Tibial artery (tissue), 4 donors: ENCODE measurements at regions not wholly inside any gene's neighbourhood (a gene's known extent, or its start where the extent isn't known, plus 50 kb on each side); places are given as distances from the start of the nearest gene placed in this dataset.

ENCODE experiments used
- DNase-seq, 2 donors: peaks; one replicate each; pipeline ENCODE4 v3.0.0-alpha.2; 2019
- H3K27ac ChIP-seq, 2 donors: fragments of 200-600 bp; sonication (generic) in 1 of 2; 1 replicate in 1 of 2; 2 replicates in 1 of 2; pipeline ENCODE4 v1.5.1; 2018 to 2019; ENCODE audit warnings: mild to moderate bottlenecking in 1 of 2
- H3K27me3 ChIP-seq, 2 donors: fragments of 200-600 bp; sonication (generic) in 1 of 2; one replicate each; pipeline versions ENCODE4 v1.5.1 to v1.6.0; 2016 to 2019
- H3K36me3 ChIP-seq, 3 donors: fragments of 200-600 bp; sonication (generic) in 2 of 3; one replicate each; pipeline ENCODE4 v1.5.1; 2016 to 2019; ENCODE audit warnings: mild to moderate bottlenecking in 2 of 3
- H3K4me1 ChIP-seq, 4 donors: fragments of 200-600 bp; sonication (generic) in 2 of 4; 1 replicate in 3 of 4; 2 replicates in 1 of 4; pipeline ENCODE4 v1.5.1; 2016 to 2019
- H3K4me3 ChIP-seq, 2 donors: fragments of 200-600 bp; sonication (generic) in 1 of 2; 1 replicate in 1 of 2; 2 replicates in 1 of 2; pipeline ENCODE4 v1.5.1; 2018 to 2019; ENCODE audit warnings: mild to moderate bottlenecking in 2 of 2
- H3K9me3 ChIP-seq, 3 donors: fragments of 200-600 bp; sonication (generic) in 1 of 3; one replicate each; pipeline ENCODE4 v1.5.1; 2016 to 2019
- intact Hi-C: fragments of 100-400 bp; cut with DNase I; formaldehyde crosslinking; loops from one replicate; pipeline ENCODE4 v1.15.0; 2023; ENCODE audit warnings: low total_unique reads
- TF ChIP-seq, protein P1 (sequence below), 2 experiments: fragments of 200-600 bp in 1 of 2; fragments of 450-650 bp in 1 of 2; IDR thresholded peaks; one replicate each; pipeline ENCODE4 v1.5.1; 2017 to 2019; ENCODE audit warnings: antibody characterized with exemption in 2 of 2, mild to moderate bottlenecking in 1 of 2, moderate library complexity in 1 of 2

DNA sequence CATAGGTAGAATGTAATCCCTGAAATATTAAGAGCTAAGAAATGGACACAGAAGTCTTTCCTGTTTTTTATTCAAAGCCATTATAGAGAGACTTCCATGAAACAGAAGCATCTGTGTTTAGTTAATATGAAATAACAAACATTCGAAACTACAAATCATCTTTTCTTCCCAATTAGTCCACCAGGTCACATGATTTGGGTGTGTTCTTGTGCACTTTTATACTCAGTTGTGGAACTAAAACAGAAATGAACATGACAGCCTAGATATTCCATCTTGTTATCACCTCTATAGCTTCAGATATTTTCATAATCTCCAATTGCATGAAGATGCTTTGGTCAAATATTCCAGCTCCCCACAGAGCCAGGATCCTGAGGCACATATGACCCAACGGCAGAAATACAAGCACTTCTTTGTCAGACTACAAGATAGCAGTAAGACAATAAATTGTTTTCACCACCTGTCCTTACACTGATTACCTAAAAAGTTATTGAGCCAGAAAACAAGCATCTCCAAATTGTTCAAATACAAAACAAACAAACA lies 116.8 kb upstream of the BEND6 start:
- Histone ChIP-seq H3K27me3 (no peaks in the 10 kb centered on the region), H3K9me3 (no peaks in the 10 kb centered on the region), H3K4me3 (no peak overlapping the region), H3K36me3 (no peaks in the 10 kb centered on the region), H3K27ac (no peak overlapping the region), H3K4me1 (peaks cover 0 to 58% (median 4%) of the 10 kb centered on the region in 4 donors)
- TF ChIP-seq, protein P1, sequence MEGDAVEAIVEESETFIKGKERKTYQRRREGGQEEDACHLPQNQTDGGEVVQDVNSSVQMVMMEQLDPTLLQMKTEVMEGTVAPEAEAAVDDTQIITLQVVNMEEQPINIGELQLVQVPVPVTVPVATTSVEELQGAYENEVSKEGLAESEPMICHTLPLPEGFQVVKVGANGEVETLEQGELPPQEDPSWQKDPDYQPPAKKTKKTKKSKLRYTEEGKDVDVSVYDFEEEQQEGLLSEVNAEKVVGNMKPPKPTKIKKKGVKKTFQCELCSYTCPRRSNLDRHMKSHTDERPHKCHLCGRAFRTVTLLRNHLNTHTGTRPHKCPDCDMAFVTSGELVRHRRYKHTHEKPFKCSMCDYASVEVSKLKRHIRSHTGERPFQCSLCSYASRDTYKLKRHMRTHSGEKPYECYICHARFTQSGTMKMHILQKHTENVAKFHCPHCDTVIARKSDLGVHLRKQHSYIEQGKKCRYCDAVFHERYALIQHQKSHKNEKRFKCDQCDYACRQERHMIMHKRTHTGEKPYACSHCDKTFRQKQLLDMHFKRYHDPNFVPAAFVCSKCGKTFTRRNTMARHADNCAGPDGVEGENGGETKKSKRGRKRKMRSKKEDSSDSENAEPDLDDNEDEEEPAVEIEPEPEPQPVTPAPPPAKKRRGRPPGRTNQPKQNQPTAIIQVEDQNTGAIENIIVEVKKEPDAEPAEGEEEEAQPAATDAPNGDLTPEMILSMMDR (IDR thresholded peaks at IDR 0.05) = no peak
- intact Hi-C loops = no loop called here
- DNase-seq = no peak

DNA sequence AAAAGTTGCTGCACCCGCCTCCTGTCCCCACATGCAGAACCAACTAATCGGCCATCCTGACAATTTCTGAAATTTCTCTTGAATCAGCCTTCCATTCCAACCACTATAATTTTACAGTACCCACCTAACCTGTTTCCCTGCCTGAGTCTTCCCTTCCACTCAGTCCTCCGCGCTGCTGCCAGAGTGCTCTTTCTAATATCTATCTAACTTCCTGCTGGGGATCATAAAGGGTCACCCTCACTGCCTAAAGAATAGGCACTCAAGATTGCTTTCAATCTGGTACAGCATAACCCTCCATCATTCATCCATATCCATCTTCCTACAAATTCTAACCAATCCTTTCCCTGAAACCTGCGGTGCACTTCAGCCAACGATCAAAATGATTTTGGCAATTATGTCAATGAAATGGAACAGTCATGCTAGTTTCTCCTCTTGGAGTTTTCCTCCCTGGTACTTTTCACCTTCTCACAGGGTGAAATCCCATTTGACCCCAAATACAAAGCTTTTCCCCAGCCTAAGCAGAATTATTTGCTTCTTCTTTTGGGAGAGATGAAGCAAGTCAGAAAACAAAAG lies 117.5 kb upstream of the BEND6 start:
- peaks cover 0 to 63% (median 4%) of the 10 kb centered on the region in 4 donors for H3K4me1 ChIP-seq
- no peaks in the 10 kb centered on the region for H3K27me3 ChIP-seq
- intact Hi-C loops = no loop called here
- no peaks in the 10 kb centered on the region for H3K36me3 ChIP-seq
- TF ChIP-seq, protein P1 (IDR thresholded peaks at IDR 0.05) = no peak
- H3K9me3 ChIP-seq = no peaks in the 10 kb centered on the region
- no peak overlapping the region for H3K4me3 ChIP-seq
- H3K27ac ChIP-seq = no peak overlapping the region
- DNase-seq = no peak

DNA sequence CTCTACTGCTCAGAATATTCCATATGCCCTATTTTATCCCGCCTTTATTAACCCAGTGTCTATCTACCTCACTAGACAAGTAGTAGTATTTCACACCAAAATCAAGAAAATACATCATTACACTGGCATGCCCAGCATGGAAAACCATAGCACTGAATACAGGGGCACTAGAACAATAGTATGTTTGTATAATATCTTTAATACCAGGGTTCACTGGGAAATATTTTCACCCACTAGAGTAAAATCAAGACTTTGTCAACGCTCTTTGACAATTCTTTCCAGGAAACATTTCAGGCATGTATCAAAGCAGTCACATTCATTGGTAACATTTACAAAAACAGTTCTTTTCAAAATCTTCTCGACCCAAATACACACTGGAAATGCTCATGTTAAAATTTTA lies 119.3 kb upstream of the BEND6 start:
- H3K27ac ChIP-seq = no peak overlapping the region
- no peaks in the 10 kb centered on the region for H3K36me3 ChIP-seq

DNA sequence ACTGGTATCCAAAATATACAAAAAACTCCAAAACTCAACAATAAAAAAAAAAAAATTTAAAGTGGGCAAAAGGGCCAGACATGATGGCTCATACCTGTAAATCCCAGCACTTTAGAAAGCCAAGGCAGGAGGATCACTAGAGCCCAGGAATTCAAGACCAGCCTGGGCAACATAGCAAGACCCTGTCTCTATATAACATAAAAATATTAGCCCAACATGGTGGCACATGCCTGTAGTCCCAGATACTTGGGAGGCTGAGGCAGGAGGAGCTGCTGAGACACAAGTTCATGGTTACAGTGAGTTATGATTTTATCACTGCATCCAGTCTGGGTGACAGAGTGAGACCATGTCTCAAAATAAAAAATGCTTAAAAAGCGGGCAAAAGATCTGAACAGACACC lies 121.0 kb upstream of the BEND6 start:
- Histone ChIP-seq H3K36me3 (no peaks in the 10 kb centered on the region), H3K4me1 (peaks cover 0 to 41% (median under 1%) of the 10 kb centered on the region in 4 donors)
- intact Hi-C loops = no loop called here

More for the DNA sequence above, 119.3 kb upstream of the BEND6 start:
- intact Hi-C loops = no loop called here
- H3K27me3 ChIP-seq = no peaks in the 10 kb centered on the region
- no peak for DNase-seq
- H3K4me3 ChIP-seq = no peak overlapping the region
- H3K9me3 ChIP-seq = no peaks in the 10 kb centered on the region
- TF ChIP-seq, protein P1 (IDR thresholded peaks at IDR 0.05) = no peak
- peaks cover 0 to 48% (median 4%) of the 10 kb centered on the region in 4 donors for H3K4me1 ChIP-seq

DNA sequence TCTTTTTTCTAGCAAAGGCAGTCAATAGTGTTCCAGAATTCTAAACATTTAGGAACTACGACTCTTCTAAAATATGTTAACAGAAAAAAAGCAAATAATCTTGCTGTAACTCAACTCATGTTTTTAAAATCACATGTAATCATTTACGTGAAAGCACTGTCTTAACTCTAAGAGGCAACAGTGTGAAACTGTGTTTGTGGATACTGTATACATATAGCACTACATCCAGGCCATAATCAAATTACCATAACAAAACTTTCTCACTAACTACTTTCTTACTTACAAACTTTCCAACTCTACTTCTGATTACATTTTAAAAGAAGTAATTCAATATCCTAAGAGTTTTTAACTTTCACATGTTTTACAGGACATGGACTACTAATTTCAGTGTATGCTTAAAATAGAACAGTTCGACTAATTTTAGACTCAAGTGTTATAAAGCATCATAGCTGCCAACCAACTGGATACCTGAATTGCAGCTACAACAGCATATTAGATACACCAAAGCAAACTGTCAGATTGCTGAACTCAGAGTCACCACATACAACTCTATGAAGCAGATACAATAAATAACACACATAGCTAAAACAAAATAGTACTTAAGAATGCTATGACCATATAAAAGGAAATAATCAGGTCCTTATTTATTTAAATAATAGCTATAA lies 121.6 kb upstream of the BEND6 start:
- Histone ChIP-seq H3K27ac (no peak overlapping the region), H3K4me1 (peaks cover 0 to 41% (median 2%) of the 10 kb centered on the region in 4 donors), H3K27me3 (no peaks in the 10 kb centered on the region), H3K9me3 (no peaks in the 10 kb centered on the region), H3K36me3 (no peaks in the 10 kb centered on the region), H3K4me3 (no peak overlapping the region)
- no peak for DNase-seq
- TF ChIP-seq, protein P1 (IDR thresholded peaks at IDR 0.05) = no peak
- intact Hi-C loops = no loop called here

More for the DNA sequence above, 121.0 kb upstream of the BEND6 start:
- TF ChIP-seq, protein P1 (IDR thresholded peaks at IDR 0.05) = no peak
- Histone ChIP-seq H3K9me3 (no peaks in the 10 kb centered on the region), H3K27me3 (no peaks in the 10 kb centered on the region), H3K4me3 (no peak overlapping the region), H3K27ac (no peak overlapping the region)
- DNase-seq = no peak
